HG02885 (cell line): ENCODE measurements at regions not wholly inside any gene's neighbourhood (a gene's known extent, or its start where the extent isn't known, plus 50 kb on each side); places are given as distances from the start of the nearest gene placed in this dataset.
"Not testable (repeated sequence)": the region's sequence is repeated elsewhere in the genome, so short reads cannot be mapped to it uniquely, and the experiment has no call there.

Experiments used
- ATAC-seq: cut with Tn5 transposase; IDR thresholded peaks from one replicate; pipeline ENCODE4 v1.9.1; 2021; ENCODE audit warnings: mild to moderate bottlenecking; ENCODE audit not compliant: unreplicated experiment, poor library complexity

DNA sequence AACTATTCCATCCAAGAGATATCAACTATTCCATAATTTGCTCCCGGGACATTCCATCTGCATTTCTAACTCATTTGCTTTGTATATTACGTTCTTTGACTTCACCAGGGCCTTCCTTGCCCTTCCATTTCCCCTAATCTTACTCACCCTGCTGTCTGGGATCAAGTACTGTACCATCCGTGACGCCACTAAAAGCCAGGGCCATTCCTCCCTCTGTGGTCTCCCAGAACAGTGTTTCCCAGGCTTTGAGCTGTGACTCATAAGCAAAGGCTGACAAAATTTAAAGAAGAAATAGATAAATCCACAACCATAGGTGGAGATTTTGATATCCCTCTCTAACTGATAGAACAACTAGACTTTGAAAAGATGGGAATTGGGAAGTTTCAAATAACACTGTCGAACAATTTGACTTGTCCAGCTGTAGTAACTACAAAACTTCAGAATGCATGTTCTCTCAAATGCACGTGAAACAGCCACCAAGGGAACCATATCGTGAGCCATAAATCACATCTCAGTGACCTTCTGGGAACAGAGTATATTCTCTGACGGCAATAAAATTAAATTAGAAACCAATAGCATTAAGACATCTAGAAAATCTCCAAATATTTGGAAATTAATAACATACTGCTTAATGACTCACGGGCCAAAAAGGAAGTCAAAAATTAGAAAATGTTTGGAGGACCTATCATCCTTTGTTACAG, 501.0 kb downstream of the SETD4 start:
- no peak for ATAC-seq

DNA sequence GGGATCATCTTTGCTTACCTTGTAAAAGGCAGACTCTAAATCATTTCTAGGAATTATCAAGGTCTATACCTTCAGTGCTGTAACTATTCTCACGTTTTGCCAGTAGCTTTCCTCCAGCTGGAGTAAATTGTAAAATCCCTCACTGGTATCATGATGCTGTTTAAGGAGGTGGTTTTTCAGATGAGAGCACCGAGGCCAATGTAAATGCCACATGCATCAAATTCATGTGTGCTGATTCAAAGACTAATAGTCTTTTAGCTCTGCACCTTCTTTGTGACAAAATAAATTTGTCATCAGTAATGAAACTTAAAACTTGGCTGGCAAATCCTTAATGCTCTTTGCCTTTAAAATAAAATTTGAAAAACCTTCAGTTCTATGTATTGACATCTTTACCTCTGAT, 503.8 kb downstream of the SETD4 start:
- ATAC-seq: no peak

DNA sequence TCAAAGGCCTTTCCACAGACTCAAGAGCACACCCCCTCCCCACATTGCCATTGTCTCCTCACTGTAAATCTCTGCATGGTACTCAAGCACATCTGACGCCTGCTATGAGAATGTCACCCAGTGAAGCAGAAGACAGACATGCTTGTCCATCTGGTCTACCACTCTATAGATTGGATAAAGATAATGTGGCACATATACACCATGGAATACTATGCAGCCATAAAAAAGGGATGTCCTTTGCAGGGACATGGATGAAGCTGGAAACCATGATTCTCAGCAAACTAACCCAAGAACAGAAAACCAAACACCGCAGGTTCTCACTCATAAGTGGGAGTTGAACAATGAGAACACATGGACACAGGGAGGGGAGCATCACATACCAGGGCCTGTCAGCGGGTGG, 503.4 kb upstream of the RUNX1 start:
- not testable (repeated sequence) for ATAC-seq

DNA sequence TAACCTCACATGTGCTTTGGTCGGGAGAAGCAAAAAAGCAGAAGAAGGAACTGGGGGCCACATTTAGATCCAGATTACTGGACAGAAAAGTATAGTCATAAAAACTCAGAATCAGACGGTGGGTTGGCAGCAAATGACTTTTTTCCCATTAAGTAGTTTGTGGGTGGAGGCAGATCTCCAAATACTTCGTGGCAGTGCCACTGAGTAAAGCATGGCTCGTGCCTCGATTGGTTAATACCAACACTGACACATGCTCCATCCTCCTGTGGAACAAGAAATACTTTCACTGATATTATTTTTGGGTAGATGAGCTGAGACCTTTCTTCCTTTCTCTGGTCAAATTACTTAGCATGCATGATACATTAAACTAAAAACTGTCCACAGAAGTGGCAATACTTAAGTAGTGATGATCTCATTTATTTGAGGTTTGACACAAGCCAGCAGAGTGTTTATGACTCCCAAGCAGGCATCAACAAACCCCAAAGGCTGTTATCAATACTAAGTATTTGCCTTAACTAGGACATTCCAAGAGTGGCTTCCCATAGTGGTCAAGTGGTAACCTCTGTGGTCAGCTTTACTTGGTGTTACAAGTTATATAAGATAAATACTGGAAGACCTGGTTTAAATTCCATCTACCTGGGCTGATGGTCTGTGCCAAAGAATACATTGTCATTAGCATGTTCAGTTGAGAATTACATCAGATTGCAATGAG, 500.0 kb upstream of the RUNX1 start:
- no peak for ATAC-seq

DNA sequence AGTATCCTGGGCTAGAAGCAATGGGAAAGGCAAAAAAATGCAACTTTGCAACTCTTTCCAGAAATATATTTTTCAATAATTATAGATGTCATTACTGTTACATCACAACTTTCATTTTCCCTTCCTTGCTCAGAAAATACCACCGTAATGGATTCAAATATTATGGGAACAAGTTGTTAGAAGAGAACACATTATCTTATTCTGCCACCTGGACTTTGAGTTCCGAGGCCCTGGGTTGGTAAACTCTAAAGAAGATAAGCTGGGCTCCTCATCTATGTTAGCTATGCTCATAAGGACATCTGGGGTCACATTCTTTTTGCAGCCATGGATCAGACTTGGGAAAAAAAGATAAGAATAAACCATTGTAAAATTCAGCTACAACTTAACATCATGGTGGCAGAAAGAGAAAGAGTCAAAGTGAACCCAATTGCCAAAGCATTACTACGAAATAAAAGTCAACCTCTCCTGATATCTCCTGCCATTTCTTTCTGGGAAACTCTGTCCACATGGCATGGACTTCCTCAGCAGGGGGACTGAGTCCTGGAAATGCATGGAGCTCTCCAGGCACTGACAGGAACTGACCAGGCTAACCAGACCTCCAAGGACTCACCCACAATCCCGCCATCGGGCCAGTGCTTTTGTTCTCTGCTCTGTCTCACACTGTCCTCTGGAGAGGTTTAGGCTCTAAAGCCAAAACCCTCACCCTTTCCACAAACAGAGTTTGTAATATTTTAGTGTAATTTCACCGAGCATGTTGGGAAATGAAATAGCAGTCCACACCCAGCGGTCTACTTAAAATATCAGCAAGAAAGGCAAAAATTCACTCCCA, 499.1 kb upstream of the RUNX1 start:
- no peak for ATAC-seq

GRCh38 chr21:35543746-35544145, 494.6 kb upstream of the RUNX1 start:
- no peak for ATAC-seq

DNA sequence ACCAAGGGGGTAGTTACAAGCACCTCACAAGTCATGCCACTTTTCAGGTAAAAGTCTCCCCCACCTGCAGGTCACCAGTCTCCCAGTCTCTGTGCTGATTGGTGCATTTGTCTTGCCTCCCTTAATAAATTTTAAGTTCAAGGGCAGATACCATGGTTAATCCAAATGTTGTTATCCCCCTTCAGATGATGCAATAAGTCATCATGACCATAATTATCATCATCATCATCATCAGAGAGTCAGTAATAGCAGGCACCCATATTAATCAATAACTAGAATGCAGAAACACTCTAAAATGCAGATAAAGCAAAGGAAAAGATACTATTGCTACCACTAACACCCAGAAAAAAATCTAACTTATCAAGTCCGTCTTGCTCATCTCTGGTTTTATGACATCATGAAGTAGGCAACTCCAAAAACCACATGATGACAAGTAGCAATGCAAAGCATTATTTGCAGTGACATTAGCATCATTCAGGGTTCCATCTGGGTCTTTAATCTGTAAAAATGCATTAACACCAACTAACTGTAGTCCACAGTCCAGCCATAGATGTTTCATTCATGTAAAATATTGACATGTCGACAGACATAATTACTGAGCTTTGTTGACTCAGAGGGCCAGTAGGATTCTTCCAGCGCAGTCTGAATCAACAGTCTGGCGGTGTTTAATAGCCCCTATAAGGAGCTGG, 492.0 kb upstream of the RUNX1 start:
- ATAC-seq: no peak

DNA sequence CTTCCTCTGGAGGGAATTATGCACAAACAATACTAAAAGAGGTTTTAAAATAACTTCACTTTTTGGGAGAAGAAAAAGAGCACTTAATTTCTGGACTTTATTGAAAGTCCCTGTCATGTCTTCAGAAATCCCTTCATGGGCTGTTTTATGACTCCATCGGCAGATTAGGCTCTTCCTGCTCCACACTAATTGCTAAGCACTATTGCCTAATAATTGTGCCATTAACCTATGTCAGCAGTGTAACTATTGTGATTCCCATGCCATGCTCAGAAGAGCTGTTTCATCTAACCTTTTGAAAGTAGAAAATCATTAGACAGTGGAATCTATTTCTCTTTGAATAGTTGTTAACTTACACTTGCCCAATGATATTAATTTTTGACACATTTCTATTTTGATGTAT, 489.3 kb upstream of the RUNX1 start:
- ATAC-seq: no peak

DNA sequence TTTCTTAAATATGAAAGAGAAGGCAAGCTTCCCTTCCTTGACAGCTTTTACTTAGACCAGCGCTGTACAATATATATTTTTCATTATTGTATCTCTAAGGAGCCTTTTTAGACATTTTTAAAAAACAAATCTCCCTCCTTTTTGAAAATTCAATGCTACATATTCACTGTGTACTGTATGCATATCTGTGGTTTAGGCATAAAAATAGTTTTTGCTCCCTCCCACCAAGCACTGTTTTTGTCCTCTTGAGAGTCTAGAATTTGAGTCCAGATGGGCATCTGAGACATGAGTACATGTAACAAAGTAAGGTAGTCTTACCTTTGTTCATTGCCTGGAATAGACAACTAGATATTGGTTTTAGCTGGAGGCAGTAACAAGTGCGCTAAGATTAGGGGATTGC, 488.5 kb upstream of the RUNX1 start:
- no peak for ATAC-seq

DNA sequence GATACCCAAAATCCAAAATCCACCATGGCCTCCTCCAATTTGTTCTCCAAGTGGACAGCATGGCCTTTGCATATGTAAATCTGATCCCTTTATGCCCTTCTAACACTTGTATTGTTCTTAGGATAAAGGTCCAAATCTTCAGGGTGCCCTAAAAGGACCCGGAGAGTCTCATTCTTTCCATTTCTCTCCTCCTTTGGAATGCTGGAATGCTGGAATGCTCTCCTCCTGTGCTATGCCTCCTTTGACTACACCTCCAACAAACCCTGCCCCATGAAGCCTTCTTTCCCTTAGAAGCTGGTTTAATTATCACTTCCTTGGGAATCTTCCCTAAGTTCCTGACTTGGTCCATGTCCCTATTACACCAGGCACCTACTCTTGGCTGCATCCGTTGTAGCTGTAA, 484.8 kb upstream of the RUNX1 start:
- no peak for ATAC-seq

GRCh38 chr21:35530766-35531165, 481.7 kb upstream of the RUNX1 start:
- no peak for ATAC-seq

- ATAC-seq: peak; percentile 58
Observed at GRCh38 chr21:35529171-35529863, 480.2 kb upstream of the RUNX1 start.

DNA sequence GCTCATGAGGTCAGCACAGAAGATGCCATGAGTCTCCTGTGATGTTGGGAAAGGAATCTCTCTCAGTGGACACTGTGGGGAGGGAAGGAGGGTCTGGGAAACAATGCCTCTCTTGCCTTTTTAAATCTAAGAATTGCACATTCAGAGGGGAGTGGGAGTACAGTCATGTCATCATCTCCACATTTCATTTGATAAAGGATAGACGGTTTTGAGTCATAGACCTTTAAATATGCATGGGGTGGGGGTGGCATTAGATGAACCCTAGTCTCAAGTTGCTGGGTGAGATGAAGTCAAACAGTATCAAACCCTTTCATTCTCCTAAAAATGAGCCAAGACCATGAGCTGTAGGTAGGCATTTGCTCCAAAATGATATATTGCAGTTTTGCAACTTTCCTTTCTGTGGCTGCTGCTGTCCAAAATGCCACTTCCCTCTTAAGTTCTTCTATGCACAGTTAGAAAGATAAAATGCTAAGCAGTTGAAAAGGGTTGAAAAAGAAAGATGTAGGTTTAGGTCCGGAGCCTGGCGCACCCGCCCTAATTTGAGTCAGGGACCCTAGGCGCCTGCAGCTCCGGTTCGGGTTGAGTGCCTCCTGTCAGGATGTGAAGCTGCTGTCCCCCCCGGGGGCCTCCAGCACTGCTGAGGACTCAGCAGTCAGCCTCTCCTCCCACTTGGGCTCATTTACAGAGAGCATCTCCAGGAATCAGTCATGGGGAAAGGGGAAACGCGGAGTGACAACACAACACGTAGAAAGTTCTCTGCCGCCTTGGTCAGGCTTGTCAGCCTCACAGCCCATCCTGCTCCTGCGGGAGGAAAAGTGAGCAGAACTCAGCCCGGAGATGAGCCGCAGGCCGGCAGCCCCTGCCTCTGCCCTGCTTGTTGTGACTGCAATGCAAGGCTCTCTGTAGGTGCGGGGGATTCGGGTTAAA, 479.3 kb upstream of the RUNX1 start:
- ATAC-seq: peak; percentile 60

- no peak for ATAC-seq
Observed at GRCh38 chr21:35527358-35527757, 478.3 kb upstream of the RUNX1 start.

- no peak for ATAC-seq
Observed at GRCh38 chr21:35525443-35525842, 476.3 kb upstream of the RUNX1 start.

DNA sequence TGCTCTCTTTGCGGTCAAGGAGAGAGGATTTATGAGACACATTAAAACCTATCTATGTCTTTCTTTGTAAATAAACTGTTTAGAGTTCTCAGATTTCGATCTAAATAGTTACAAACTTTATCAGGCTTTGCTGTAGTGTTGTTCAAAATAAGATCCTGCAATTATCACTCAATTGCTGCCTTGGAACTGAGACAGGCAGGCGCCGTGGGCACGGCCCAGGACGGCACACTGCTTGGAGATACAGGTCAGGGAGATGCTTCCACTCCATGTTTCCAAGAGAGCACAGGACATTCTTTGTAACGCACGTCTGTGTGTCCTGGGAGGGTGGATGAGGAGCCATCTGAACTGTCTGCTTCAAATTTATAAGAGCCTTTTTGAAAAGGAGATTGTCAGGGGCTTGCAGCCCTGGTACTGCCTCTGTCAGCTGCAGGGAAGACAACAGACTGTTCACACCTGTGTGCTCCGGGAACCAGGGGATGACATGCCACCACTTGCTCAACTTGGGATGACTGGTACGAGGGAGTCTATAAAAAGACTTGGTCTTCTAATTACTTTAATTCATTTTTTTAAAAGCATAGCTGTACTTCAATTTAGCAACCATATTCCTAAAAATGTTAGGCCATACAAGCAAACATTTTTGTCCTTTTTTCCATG, 472.9 kb upstream of the RUNX1 start:
- ATAC-seq: no peak

DNA sequence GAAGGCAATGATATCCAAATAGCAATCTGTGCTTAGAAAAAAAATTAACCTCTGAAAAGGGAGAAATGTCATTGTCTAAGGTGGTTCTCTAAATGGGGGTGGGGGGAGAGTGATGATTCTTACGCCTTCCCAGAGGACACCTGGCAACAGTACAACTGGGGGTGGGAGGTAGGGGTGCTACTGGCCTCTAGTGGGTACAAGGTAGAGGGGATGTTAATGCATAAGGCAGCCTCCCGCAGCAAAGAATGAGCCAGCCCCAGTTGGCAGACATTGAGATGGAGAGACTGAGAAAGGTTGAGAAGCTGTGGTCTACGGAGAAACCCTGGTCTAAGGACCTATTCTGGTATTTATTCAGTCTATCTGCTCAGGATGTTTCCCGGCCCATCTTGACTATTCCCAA, 472.2 kb upstream of the RUNX1 start:
- no peak for ATAC-seq

DNA sequence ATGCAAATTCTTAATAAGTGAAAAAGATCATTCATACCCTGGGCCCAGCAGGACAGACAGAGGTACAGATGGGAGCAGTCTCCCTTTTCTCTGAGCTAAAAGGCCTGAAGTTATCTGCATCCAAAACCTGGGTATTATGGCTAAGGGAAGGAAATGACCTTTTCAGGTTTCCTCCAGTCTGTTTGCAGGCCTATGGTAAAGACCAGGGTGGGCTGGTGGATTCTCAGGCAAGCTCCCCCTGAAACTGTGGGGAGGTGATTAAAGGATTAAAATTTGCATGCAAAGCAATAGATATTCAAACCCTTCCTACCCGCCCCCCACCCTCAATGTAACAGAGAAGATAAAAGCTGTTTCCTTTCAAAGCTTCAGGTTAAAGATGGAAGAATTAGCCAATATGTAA, 471.8 kb upstream of the RUNX1 start:
- no peak for ATAC-seq

DNA sequence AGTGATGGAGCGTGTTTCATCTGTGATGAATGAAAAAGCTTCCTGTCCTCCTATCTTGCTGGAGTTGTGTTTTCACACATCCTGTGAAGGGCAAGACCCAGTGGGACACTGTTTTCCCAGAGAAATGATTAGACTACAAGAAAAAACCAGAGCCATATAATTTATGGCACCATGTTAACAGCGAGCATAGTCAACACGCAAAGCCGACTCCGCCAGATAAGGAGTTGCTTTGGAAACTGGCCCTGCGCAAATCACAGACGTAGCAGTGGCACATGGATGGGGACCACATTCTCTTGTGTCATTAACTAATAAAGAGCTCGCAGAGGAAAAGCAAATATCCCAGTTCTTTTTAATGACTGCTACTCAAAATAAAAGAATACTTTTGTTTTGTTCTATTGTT, 471.2 kb upstream of the RUNX1 start:
- ATAC-seq: no peak
